GM10248 (cell line): ENCODE measurements at regions not wholly inside any gene's neighbourhood (a gene's known extent, or its start where the extent isn't known, plus 50 kb on each side); places are given as distances from the start of the nearest gene placed in this dataset.
"Not testable (repeated sequence)": the region's sequence is repeated elsewhere in the genome, so short reads cannot be mapped to it uniquely, and the experiment has no call there.

Experiments
- CTCF ChIA-PET: fragments of 300-600 bp; sonication (Branson Sonifier 250); formaldehyde crosslinking; extraction: SDS; loops from one replicate; lab custom pipeline; 2021; ENCODE audit warnings: antibody characterized with exemption; lab: Yijun Ruan, JAX
- POLR2A ChIA-PET: fragments of 350-650 bp; sonication (Branson Sonifier 250); formaldehyde crosslinking; extraction: SDS; loops from one replicate; lab custom pipeline; 2020; ENCODE audit warnings: antibody characterized with exemption; lab: Yijun Ruan, JAX
- DNase-seq: peaks from one replicate; pipeline ENCODE4 v3.0.0; 2012; ENCODE audit errors: extremely low spot score
- TF ChIP-seq, protein P1 (sequence below): IDR thresholded peaks from 2 replicates; pipeline ENCODE4 v1.5.1; 2012; ENCODE audit warnings: mild to moderate bottlenecking, low read depth; ENCODE audit errors: extremely low read depth, missing control alignments, control extremely low read depth

DNA sequence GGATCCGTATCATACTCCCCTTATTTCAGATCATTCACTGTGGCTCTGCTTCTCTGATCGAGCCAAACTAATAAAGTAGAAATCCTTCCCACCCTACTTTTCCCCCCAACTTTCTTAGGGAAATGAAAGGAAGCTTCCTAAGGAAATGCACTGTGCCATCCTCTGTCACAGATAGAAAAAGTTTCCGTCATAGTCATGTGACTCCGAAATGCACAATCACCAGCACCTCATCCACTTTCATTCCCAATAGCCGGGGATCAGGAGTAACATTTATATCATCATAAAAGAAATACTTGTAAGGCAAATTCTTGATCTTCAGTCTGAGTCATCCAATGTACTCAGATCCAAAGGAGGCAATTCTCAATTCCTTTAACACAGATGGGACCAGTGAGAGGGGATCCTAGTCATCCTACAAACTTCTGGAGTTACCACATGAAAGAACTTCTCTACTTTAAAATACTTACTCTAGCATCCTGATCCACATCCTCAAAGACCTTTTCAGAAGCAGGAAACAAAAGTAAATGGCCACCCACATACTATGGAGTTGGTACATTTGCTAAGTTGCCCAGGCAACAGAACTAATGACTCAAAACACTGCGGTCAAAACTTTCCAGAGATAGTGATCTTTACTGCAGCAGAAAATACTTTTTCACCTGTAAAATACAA is 97.8 kb upstream of the ZC3H11B start:
- TF ChIP-seq, protein P1, sequence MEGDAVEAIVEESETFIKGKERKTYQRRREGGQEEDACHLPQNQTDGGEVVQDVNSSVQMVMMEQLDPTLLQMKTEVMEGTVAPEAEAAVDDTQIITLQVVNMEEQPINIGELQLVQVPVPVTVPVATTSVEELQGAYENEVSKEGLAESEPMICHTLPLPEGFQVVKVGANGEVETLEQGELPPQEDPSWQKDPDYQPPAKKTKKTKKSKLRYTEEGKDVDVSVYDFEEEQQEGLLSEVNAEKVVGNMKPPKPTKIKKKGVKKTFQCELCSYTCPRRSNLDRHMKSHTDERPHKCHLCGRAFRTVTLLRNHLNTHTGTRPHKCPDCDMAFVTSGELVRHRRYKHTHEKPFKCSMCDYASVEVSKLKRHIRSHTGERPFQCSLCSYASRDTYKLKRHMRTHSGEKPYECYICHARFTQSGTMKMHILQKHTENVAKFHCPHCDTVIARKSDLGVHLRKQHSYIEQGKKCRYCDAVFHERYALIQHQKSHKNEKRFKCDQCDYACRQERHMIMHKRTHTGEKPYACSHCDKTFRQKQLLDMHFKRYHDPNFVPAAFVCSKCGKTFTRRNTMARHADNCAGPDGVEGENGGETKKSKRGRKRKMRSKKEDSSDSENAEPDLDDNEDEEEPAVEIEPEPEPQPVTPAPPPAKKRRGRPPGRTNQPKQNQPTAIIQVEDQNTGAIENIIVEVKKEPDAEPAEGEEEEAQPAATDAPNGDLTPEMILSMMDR = no peak
- CTCF ChIA-PET = no interaction called here
- POLR2A ChIA-PET = no interaction called here
- peak; percentile 31 for DNase-seq

DNA sequence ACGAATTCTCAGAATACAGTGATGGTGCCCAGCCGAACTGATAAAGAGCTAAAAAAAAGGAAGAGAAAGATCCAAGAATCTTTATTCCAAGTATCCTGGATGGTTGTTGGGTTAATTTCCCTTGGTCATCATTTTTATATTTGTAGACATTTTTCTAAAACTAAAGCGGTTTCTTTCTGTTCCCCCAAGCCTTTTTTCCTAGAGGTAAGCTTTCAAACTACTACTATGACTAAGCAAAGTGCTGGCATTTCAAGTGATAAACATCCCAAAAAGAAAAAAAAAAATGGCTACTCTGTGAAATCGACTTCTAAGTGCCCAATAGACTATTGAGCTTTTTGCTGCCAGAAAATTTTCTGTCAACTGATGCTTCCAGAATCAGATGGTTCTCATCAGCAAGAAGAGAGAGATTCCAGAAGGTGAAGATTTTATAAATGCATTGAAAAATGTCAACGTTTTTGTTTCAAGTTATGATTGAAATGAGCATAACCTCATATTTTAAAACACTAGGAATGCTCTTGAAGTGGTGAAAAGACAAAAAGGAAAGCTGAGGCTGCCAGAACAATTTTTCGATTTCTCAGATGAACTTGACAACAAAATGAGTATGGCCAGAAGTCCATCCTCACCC is 96.1 kb upstream of the ZC3H11B start:
- ChIA-PET CTCF (interaction anchor here (1.3 kb wide), 1 partner anchor 16 kb away, joined by 3 read pairs; no protein-coding TSS in a partner anchor), POLR2A (no interaction called here)
- TF ChIP-seq, protein P1 = no peak
- no peak for DNase-seq

DNA sequence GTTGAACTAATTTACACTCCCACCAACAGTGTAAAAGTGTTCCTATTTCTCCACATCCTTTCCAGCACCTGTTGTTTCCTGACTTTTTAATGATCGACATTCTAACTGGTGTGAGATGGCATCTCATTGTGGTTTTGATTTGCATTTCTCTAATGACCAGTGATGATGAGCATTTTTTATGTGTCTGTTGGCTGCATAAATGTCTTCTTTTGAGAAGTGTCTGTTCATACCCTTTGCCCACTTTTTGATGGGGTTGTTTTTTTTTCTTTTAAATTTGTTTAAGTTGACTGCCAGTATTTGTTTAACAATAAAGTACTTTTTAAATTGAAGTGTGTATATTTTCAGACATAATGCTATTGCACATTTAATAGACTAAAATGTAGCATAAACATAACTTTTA is 95.0 kb upstream of the ZC3H11B start:
- CTCF ChIA-PET, POLR2A ChIA-PET, DNase-seq: not testable (repeated sequence)

DNA sequence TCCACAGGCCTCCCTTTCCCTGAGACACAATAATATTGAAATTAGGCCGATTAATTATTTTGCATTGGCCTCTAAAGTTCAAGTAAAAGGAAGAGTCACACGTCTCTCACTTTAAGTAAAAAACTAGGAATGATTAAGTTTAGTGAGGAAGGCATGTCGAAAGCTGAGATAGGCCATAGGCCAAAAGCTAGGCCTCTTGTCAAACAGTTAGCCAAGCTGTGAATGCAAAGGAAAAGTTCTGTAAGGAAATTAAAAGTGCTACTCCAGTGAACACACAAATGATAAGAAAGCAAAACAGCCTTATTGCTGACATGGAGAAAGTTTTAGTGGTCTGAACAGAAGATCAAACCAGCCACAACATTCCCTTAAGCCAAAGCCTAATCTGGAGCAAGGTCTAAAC is 91.4 kb upstream of the ZC3H11B start:
- CTCF ChIA-PET, POLR2A ChIA-PET, DNase-seq: not testable (repeated sequence)

DNA sequence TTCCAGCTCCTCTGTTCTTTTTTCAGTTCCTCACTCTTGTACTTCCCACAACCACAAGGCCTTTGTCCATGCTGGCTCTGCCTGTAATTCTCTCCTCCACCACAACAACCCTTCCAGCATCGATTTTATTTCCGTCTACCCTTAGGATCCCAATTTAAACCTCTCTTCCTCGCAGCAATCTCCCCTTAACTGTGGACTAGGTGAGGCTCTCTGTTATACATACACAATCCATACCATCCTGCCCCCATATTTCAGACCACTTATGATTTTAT is 90.4 kb upstream of the ZC3H11B start:
- TF ChIP-seq, protein P1 = no peak
- ChIA-PET POLR2A (no interaction called here), CTCF (no interaction called here)
- DNase-seq = no peak

DNA sequence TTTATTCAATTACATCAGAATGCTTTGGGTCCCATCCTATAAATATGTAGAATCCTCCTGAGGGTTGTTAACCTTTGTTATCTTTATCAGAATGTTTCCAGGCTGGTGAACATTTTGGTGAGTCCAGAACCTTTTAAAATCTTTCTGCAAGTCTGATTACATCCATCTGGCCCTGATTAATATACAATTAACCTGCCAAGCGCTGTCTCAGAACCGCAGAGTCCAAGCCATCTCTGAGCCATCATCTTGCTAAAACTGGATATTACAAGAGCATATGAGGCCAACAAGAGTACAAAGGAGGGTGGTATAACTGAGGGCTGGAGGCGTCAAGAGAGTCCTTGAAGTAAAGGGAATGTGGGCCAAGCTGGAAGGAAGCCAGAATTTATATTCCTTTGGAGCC is 88.6 kb upstream of the ZC3H11B start:
- DNase-seq = no peak
- POLR2A ChIA-PET = no interaction called here
- TF ChIP-seq, protein P1 = no peak
- CTCF ChIA-PET = no interaction called here

DNA sequence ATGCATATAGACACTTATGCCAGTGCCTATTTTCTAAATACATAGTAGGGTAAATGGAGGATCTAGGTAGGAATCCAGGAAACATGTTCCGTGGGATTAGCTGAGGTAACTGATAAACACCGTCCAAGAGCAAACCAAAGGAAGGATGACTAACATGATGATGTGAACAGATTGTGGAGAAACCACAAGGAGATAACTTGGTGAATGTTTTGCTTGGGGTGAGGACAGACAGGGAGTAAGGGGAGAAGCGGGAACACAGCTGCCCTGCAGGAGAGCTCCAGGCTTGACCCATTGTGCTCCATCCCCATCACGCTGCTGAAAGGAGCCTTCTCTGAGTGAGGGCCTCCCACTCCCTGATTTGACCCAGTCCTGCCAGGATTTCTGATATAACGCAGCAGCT is 87.0 kb upstream of the ZC3H11B start:
- POLR2A ChIA-PET = no interaction called here
- DNase-seq = no peak
- TF ChIP-seq, protein P1 = no peak
- CTCF ChIA-PET = no interaction called here
